H1 (cell line): ENCODE measurements at regions not wholly inside any gene's neighbourhood (a gene's known extent, or its start where the extent isn't known, plus 50 kb on each side); places are given as distances from the start of the nearest gene placed in this dataset.

Experiments
- CHD2 ChIP-seq: IDR thresholded peaks from 2 replicates; pipeline ENCODE4 v1.6.1; 2012; ENCODE audit warnings: low read length, improper control_type of control experiment
- GTF2F1 ChIP-seq: IDR thresholded peaks from 2 replicates; pipeline ENCODE4 v1.6.1; 2012; ENCODE audit warnings: low read depth, low read length, improper control_type of control experiment, borderline replicate concordance
- JUND ChIP-seq: IDR thresholded peaks from 2 replicates; pipeline ENCODE4 v1.6.1; 2011; ENCODE audit warnings: mild to moderate bottlenecking, improper control_type of control experiment, low read length
- TF ChIP-seq, protein P1 (sequence below), 3 experiments: IDR thresholded peaks; 1 replicate in 2 of 3; 2 replicates in 1 of 3; pipeline versions ENCODE4 v1.5.1 to v1.6.1; 2011; ENCODE audit warnings: low read length in 3 of 3, mild to moderate bottlenecking in 3 of 3, inconsistent platforms in 2 of 3, low read depth in 1 of 3, moderate library complexity in 1 of 3; ENCODE audit not compliant: insufficient read depth in 1 of 3; ENCODE audit errors: control extremely low read depth in 1 of 3

- TF ChIP-seq CHD2 (no peak), GTF2F1 (no peak), JUND (no peak)
- TF ChIP-seq, protein P1, sequence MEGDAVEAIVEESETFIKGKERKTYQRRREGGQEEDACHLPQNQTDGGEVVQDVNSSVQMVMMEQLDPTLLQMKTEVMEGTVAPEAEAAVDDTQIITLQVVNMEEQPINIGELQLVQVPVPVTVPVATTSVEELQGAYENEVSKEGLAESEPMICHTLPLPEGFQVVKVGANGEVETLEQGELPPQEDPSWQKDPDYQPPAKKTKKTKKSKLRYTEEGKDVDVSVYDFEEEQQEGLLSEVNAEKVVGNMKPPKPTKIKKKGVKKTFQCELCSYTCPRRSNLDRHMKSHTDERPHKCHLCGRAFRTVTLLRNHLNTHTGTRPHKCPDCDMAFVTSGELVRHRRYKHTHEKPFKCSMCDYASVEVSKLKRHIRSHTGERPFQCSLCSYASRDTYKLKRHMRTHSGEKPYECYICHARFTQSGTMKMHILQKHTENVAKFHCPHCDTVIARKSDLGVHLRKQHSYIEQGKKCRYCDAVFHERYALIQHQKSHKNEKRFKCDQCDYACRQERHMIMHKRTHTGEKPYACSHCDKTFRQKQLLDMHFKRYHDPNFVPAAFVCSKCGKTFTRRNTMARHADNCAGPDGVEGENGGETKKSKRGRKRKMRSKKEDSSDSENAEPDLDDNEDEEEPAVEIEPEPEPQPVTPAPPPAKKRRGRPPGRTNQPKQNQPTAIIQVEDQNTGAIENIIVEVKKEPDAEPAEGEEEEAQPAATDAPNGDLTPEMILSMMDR (IDR thresholded peaks at IDR 0.05; ENCODE audit: control extremely low read depth in 1 of 3, insufficient read depth in 1 of 3, low read depth in 1 of 3, low read length in 3 of 3), result no peak
Measured at GRCh38 chr2:220835583-220835982, 736.5 kb downstream of the EPHA4 start.
